ENCODE measurements at regions not wholly inside any gene's neighbourhood (a gene's known extent, or its start where the extent isn't known, plus 50 kb on each side); places are given as distances from the start of the nearest gene placed in this dataset.

- Histone ChIP-seq H3K9me3 (no peaks in the 10 kb centered on the region), H3K36me3 (no peaks in the 10 kb centered on the region), H3K4me3 (no peak overlapping the region), H3K27ac (no peak overlapping the region), H3K27me3 (peaks cover 0 to 5% of the 10 kb centered on the region in 2 donors), H3K4me1 (no peaks in the 10 kb centered on the region)
- DNase-seq: peak in 1 of 3 donors; percentile 14
- TF ChIP-seq CTCF (IDR thresholded peaks at IDR 0.05): no peak
- TF ChIP-seq POLR2A (IDR thresholded peaks at IDR 0.05): no peak
Measured at GRCh38 chr5:176737746-176738636, 72.4 kb upstream of the UNC5A start.

- H3K27me3 ChIP-seq: peaks cover 0 to 13% of the 10 kb centered on the region in 2 donors
- H3K4me3 ChIP-seq: no peak overlapping the region
- no peaks in the 10 kb centered on the region for H3K9me3 ChIP-seq
- H3K36me3 ChIP-seq: no peaks in the 10 kb centered on the region
- TF ChIP-seq CTCF (IDR thresholded peaks at IDR 0.05): no peak
- TF ChIP-seq POLR2A (IDR thresholded peaks at IDR 0.05): no peak
- peak in 1 of 3 donors; percentile 11 for DNase-seq
- H3K27ac ChIP-seq: no peak overlapping the region
- H3K4me1 ChIP-seq: peaks cover 0 to 7% (median 0%) of the 10 kb centered on the region in 4 donors
Measured at GRCh38 chr5:176738637-176739250, 71.6 kb upstream of the UNC5A start.

DNA sequence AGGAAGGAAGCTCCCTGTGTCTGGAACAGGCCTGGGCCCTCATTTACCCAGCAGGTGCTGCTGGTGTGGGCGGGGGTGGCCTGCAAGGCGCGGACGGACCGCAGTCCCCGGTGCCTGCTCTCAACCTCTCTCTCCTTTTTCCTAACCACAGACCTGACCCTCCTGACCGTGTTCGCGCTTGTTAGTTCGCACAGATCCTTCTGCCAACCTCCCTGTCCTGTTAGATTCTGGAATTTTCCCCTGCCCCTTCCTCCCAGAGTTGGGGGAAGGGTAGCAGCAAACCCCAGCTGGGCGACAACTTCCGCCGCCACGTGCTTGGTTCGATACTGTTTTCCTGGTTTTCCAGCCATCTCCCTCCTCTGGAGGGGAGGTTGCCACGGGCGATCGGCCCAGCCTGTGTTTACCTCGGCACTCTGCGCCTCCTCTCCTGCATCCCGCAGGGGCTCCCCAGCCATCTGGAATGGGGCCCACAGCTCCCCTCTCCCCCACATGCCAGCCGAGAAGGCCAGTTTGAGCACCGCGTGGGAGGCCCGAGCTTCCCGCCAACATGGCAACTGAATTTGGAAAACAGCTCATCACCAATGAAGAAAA, 70.8 kb upstream of the UNC5A start:
- H3K9me3 ChIP-seq: no peaks in the 10 kb centered on the region
- no peak overlapping the region for H3K27ac ChIP-seq
- H3K27me3 ChIP-seq: peaks cover 0 to 21% of the 10 kb centered on the region in 2 donors
- no peak overlapping the region for H3K4me3 ChIP-seq
- DNase-seq: peak in 1 of 3 donors; percentile 23
- H3K36me3 ChIP-seq: no peaks in the 10 kb centered on the region
- H3K4me1 ChIP-seq: peaks cover 0 to 9% (median 0%) of the 10 kb centered on the region in 4 donors
- TF ChIP-seq CTCF (IDR thresholded peaks at IDR 0.05) (no peak), POLR2A (IDR thresholded peaks at IDR 0.05) (no peak)

- peak in 2 of 3 donors; percentile 6 to 22 for DNase-seq
- Histone ChIP-seq H3K27ac (no peak overlapping the region), H3K4me3 (no peak overlapping the region), H3K36me3 (no peaks in the 10 kb centered on the region), H3K27me3 (peaks cover 0 to 22% of the 10 kb centered on the region in 2 donors), H3K4me1 (peaks cover 0 to 9% (median 0%) of the 10 kb centered on the region in 4 donors), H3K9me3 (no peaks in the 10 kb centered on the region)
- TF ChIP-seq POLR2A (IDR thresholded peaks at IDR 0.05) (no peak), CTCF (IDR thresholded peaks at IDR 0.05) (no peak)
Measured at GRCh38 chr5:176740131-176740701, 70.1 kb upstream of the UNC5A start.

GRCh38 chr5:176740702-176741496, 69.5 kb upstream of the UNC5A start:
- Histone ChIP-seq H3K27me3 (peaks cover 0 to 22% of the 10 kb centered on the region in 2 donors), H3K36me3 (no peaks in the 10 kb centered on the region), H3K9me3 (no peaks in the 10 kb centered on the region), H3K4me1 (peaks cover 0 to 9% (median 0%) of the 10 kb centered on the region in 4 donors), H3K4me3 (no peak overlapping the region), H3K27ac (no peak overlapping the region)
- DNase-seq: peak; percentile 11 to 40 (median 26)
- TF ChIP-seq CTCF (IDR thresholded peaks at IDR 0.05): no peak
- TF ChIP-seq POLR2A (IDR thresholded peaks at IDR 0.05): no peak

Measured in Peyer's patch (tissue), 4 donors.